SK-N-SH (cell line): ENCODE measurements at regions not wholly inside any gene's neighbourhood (a gene's known extent, or its start where the extent isn't known, plus 50 kb on each side); places are given as distances from the start of the nearest gene placed in this dataset.

Experiments used
- CTCF ChIA-PET: fragments of 300-600, 350-600 bp; formaldehyde crosslinking; extraction: SDS; loops from one replicate; lab custom pipeline; 2021; lab: Yijun Ruan, JAX
- POLR2A ChIA-PET: fragments of 350-600 bp; sonication (Branson Sonifier 250); formaldehyde crosslinking; extraction: SDS; loops from one replicate; lab custom pipeline; 2020; ENCODE audit warnings: antibody characterized with exemption, inconsistent platforms; lab: Yijun Ruan, JAX
- DNase-seq: peaks from one replicate; pipeline ENCODE4 v3.0.0; 2012
- H2AFZ ChIP-seq: fragments of 200-600 bp; sonication (generic); 2 replicates; pipeline ENCODE4 v1.8.1; 2016; ENCODE audit warnings: antibody characterized with exemption, mild to moderate bottlenecking, low read depth
- H3F3A ChIP-seq: fragments of 200-600 bp; sonication (generic); replicated peaks from 2 replicates; pipeline ENCODE3; 2016; ENCODE audit warnings: antibody characterized with exemption, mild to moderate bottlenecking; ENCODE audit not compliant: insufficient read depth
- H3K27ac ChIP-seq, 2 experiments: fragments of 200-500 bp in 1 of 2; fragments of 200-600 bp in 1 of 2; sonication (Bioruptor generic) in 1 of 2; sonication (generic), shearing (Covaris generic) in 1 of 2; 2 replicates each; pipeline versions ENCODE4 v1.5.1 to v1.6.1; 2014 to 2016; ENCODE audit warnings: low read depth in 2 of 2, inconsistent platforms in 1 of 2, low read length in 1 of 2, mild to moderate bottlenecking in 1 of 2, mixed read lengths in 1 of 2
- H3K27me3 ChIP-seq: fragments of 200-600 bp; sonication (generic), shearing (Covaris generic); 2 replicates; pipeline ENCODE4 v1.6.1; 2016; ENCODE audit warnings: mixed run types; ENCODE audit not compliant: insufficient read depth
- H3K36me3 ChIP-seq, 2 experiments: fragments of 200-500 bp in 1 of 2; fragments of 200-600 bp in 1 of 2; sonication (Bioruptor generic) in 1 of 2; sonication (generic) in 1 of 2; replicated peaks in 1 of 2; 2 replicates each; pipeline versions ENCODE3 to v1.5.1; 2014 to 2016; ENCODE audit warnings: low read length in 1 of 2, mild to moderate bottlenecking in 1 of 2; ENCODE audit not compliant: insufficient read depth in 2 of 2, control insufficient read depth in 1 of 2
- H3K4me1 ChIP-seq, 2 experiments: fragments of 200-500 bp in 1 of 2; fragments of 200-600 bp in 1 of 2; sonication (Bioruptor generic) in 1 of 2; sonication (generic), shearing (Covaris generic) in 1 of 2; 2 replicates each; pipeline versions ENCODE4 v1.5.1 to v1.6.1; 2014 to 2016; ENCODE audit warnings: low read depth in 1 of 2, low read length in 1 of 2, mixed run types in 1 of 2; ENCODE audit not compliant: insufficient read depth in 2 of 2, control insufficient read depth in 1 of 2
- H3K4me2 ChIP-seq: fragments of 200-600 bp; sonication (generic), shearing (Covaris generic); 2 replicates; pipeline ENCODE4 v1.6.1; 2017; ENCODE audit warnings: mixed run types
- H3K4me3 ChIP-seq, 2 experiments: fragments of 200-500 bp in 1 of 2; fragments of 200-600 bp in 1 of 2; sonication (Bioruptor generic) in 1 of 2; sonication (generic), shearing (Covaris generic) in 1 of 2; 2 replicates each; pipeline versions ENCODE4 v1.5.1 to v1.8.1; 2014 to 2016; ENCODE audit warnings: low read depth in 2 of 2, inconsistent platforms in 1 of 2, low read length in 1 of 2, mild to moderate bottlenecking in 1 of 2, mixed read lengths in 1 of 2, moderate library complexity in 1 of 2
- H3K79me2 ChIP-seq: fragments of 200-600 bp; sonication (generic); 2 replicates; pipeline ENCODE4 v1.8.1; 2017; ENCODE audit warnings: mild to moderate bottlenecking; ENCODE audit not compliant: insufficient read depth
- H3K9ac ChIP-seq: fragments of 200-600 bp; sonication (generic); 2 replicates; pipeline ENCODE4 v1.6.1; 2017; ENCODE audit warnings: mixed run types
- H3K9me2 ChIP-seq: fragments of 200-600 bp; sonication (generic); 2 replicates; pipeline ENCODE4 v1.6.1; 2017; ENCODE audit warnings: mixed run types
- H3K9me3 ChIP-seq: fragments of 200-600 bp; sonication (generic); 2 replicates; pipeline ENCODE4 v1.6.1; 2017; ENCODE audit warnings: mixed run types, mild to moderate bottlenecking, moderate library complexity
- H4K20me1 ChIP-seq: fragments of 200-600 bp; sonication (generic); 2 replicates; pipeline ENCODE4 v1.6.1; 2017; ENCODE audit warnings: mild to moderate bottlenecking, mixed run types; ENCODE audit not compliant: insufficient read depth
- CHD2 ChIP-seq: fragments of 150-350 bp; IDR thresholded peaks from 2 replicates; pipeline ENCODE4 v1.6.1; 2018; ENCODE audit warnings: low read length; ENCODE audit not compliant: partially characterized antibody
- ELF1 ChIP-seq: IDR thresholded peaks from 2 replicates; pipeline ENCODE4 v1.4.0; 2012
- EP300 ChIP-seq, 2 experiments: IDR thresholded peaks; 2 replicates each; pipeline versions ENCODE4 v1.4.0 to v1.6.1; 2012; ENCODE audit warnings: borderline replicate concordance in 1 of 2, low read depth in 1 of 2, low read length in 1 of 2
- EZH2phosphoT487 ChIP-seq: fragments of 200-600 bp; sonication (generic); IDR thresholded peaks from 2 replicates; pipeline ENCODE4 v1.6.1; 2017; ENCODE audit warnings: low read depth, mixed run types, mild to moderate bottlenecking, antibody characterized with exemption, moderate library complexity, borderline replicate concordance
- FOSL2 ChIP-seq: IDR thresholded peaks from 2 replicates; pipeline ENCODE4 v1.4.0; 2012; ENCODE audit warnings: low read depth, mild to moderate bottlenecking, moderate library complexity, borderline replicate concordance
- FOXJ3 ChIP-seq: sonication (generic); formaldehyde crosslinking; IDR thresholded peaks from 2 replicates; pipeline ENCODE4 v1.5.1; 2020; ENCODE audit warnings: mild to moderate bottlenecking, missing genetic modification reagents
- FOXM1 ChIP-seq: IDR thresholded peaks from 2 replicates; pipeline ENCODE4 v1.4.0; 2012; ENCODE audit warnings: low read depth, mild to moderate bottlenecking
- GABPA ChIP-seq: IDR thresholded peaks from 2 replicates; pipeline ENCODE4 v1.4.0; 2012; ENCODE audit warnings: low read depth, mild to moderate bottlenecking
- JUND ChIP-seq: IDR thresholded peaks from 2 replicates; pipeline ENCODE4 v1.4.0; 2012
- MAX ChIP-seq: IDR thresholded peaks from 2 replicates; pipeline ENCODE4 v1.4.0; 2012; ENCODE audit warnings: low read depth
- MEF2A ChIP-seq: IDR thresholded peaks from 2 replicates; pipeline ENCODE4 v1.4.0; 2012; ENCODE audit warnings: low read depth, borderline replicate concordance
- MXI1 ChIP-seq: IDR thresholded peaks from 2 replicates; pipeline ENCODE4 v1.6.1; 2012; ENCODE audit warnings: mild to moderate bottlenecking, low read depth, low read length, improper control_type of control experiment
- POLR2AphosphoS5 ChIP-seq: IDR thresholded peaks from 2 replicates; pipeline ENCODE4 v1.6.1; 2012; ENCODE audit warnings: low read depth, low read length
- RAD21 ChIP-seq: IDR thresholded peaks from 2 replicates; pipeline ENCODE4 v1.6.1; 2012; ENCODE audit warnings: mild to moderate bottlenecking, low read length
- RCOR1 ChIP-seq: fragments of 150-350 bp; IDR thresholded peaks from 2 replicates; pipeline ENCODE4 v1.6.1; 2017; ENCODE audit warnings: antibody characterized with exemption, low read length
- REST ChIP-seq: IDR thresholded peaks from 2 replicates; pipeline ENCODE4 v1.6.1; 2012; ENCODE audit warnings: mild to moderate bottlenecking, low read depth, low read length, moderate library complexity
- TEAD4 ChIP-seq: IDR thresholded peaks from 2 replicates; pipeline ENCODE4 v1.4.0; 2012; ENCODE audit warnings: mild to moderate bottlenecking, borderline replicate concordance; ENCODE audit not compliant: insufficient read depth
- YY1 ChIP-seq: IDR thresholded peaks from 2 replicates; pipeline ENCODE4 v1.4.0; 2012; ENCODE audit warnings: low read depth, mild to moderate bottlenecking
- WGBS: methylation state at CpG from one replicate; pipeline ENCODE4 v1.1.6; 2017; ENCODE audit warnings: low lambda C conversion rate; 5-methylcytosine and 5-hydroxymethylcytosine counted together
- TF ChIP-seq, protein P1 (sequence below): IDR thresholded peaks from 2 replicates; pipeline ENCODE4 v1.4.0; 2012; ENCODE audit warnings: low read depth, borderline replicate concordance
- TF ChIP-seq, protein P2 (sequence below): fragments of 150-350 bp; IDR thresholded peaks from 2 replicates; pipeline ENCODE4 v1.6.1; 2016; ENCODE audit warnings: mild to moderate bottlenecking, low read depth, low read length
- TF ChIP-seq, protein P3 (sequence below): fragments of 200-600 bp; sonication (generic); IDR thresholded peaks from 2 replicates; pipeline ENCODE4 v1.6.1; 2017; ENCODE audit warnings: antibody characterized with exemption, mild to moderate bottlenecking, moderate library complexity

DNA sequence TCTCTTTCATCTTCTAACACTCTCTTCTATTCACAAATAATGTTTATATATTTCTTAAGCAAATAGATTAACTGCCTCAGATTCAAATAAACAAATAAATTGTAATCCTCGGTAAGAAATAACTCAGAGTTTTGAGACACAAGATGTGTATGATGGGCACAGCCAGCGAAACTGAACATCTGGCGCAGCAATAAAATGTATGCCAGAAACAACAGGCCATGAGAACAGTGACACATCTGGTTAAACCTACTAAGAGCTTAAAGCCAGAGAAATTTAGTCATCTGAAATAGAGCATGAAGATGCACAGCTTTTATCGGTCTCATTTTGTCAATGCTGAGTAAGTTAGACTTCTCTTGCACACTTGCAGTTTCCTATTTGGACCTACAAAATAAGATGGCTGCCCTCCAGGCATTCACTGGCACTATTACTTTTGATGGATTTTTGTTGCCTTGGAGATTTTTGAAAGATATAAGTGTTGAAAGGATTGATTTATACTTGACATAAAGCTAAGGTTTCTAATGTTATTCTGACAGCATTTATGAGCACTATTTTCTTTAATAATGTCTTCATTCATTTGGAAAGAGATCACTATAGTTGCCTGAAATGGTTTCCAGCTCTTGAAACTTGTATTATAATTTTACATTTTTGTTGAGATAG, 1444.0 kb downstream of the PCDH18 start (continued):
- TF ChIP-seq, protein P1, sequence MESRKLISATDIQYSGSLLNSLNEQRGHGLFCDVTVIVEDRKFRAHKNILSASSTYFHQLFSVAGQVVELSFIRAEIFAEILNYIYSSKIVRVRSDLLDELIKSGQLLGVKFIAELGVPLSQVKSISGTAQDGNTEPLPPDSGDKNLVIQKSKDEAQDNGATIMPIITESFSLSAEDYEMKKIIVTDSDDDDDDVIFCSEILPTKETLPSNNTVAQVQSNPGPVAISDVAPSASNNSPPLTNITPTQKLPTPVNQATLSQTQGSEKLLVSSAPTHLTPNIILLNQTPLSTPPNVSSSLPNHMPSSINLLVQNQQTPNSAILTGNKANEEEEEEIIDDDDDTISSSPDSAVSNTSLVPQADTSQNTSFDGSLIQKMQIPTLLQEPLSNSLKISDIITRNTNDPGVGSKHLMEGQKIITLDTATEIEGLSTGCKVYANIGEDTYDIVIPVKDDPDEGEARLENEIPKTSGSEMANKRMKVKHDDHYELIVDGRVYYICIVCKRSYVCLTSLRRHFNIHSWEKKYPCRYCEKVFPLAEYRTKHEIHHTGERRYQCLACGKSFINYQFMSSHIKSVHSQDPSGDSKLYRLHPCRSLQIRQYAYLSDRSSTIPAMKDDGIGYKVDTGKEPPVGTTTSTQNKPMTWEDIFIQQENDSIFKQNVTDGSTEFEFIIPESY, result no peak
- no peak for TF ChIP-seq EZH2phosphoT487
- no peak for TF ChIP-seq EP300 (IDR thresholded peaks at IDR 0.05; ENCODE audit: borderline replicate concordance in 1 of 2, low read depth in 1 of 2, low read length in 1 of 2)

DNA sequence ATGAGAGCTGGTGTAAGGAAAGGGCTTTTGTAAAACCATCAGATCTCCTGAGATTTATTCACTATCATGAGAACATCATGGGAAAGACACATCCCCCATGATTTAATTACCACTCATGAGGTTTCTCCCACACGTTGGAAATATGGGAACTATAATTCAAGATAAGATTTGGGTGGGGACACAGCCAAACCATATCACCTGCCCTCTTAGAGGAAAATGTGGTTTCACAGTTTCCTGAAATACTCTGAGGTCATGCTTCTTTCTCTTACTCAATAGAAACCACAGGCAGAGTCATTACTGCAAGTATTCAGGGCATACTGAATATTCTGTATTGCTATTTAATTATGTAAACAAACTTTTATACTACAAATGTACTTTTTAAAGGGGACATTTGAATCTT, 1453.3 kb downstream of the PCDH18 start:
- Histone ChIP-seq H3K9ac (no peak overlapping the region), H4K20me1 (no peaks in the 10 kb centered on the region), H3K9me2 (no peaks in the 10 kb centered on the region), H2AFZ (no peak overlapping the region), H3F3A (no peaks in the 10 kb centered on the region), H3K9me3 (no peaks in the 10 kb centered on the region), H3K4me1 (no peaks in the 10 kb centered on the region), H3K4me2 (no peak overlapping the region), H3K36me3 (no peaks in the 10 kb centered on the region), H3K27ac (no peak overlapping the region), H3K4me3 (no peak overlapping the region), H3K79me2 (no peaks in the 10 kb centered on the region), H3K27me3 (no peaks in the 10 kb centered on the region)
- DNase-seq, result no peak
- TF ChIP-seq YY1 (no peak), JUND (no peak), CHD2 (no peak), POLR2AphosphoS5 (no peak), REST (no peak), RCOR1 (no peak), FOXM1 (no peak), EZH2phosphoT487 (no peak), FOSL2 (no peak), RAD21 (no peak), MXI1 (no peak), MAX (no peak), GABPA (no peak), ELF1 (no peak), FOXJ3 (CRISPR knock-in tag) (no peak), MEF2A (no peak), TEAD4 (no peak)
- TF ChIP-seq, protein P2, sequence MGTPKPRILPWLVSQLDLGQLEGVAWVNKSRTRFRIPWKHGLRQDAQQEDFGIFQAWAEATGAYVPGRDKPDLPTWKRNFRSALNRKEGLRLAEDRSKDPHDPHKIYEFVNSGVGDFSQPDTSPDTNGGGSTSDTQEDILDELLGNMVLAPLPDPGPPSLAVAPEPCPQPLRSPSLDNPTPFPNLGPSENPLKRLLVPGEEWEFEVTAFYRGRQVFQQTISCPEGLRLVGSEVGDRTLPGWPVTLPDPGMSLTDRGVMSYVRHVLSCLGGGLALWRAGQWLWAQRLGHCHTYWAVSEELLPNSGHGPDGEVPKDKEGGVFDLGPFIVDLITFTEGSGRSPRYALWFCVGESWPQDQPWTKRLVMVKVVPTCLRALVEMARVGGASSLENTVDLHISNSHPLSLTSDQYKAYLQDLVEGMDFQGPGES, result no peak
- TF ChIP-seq, protein P3, sequence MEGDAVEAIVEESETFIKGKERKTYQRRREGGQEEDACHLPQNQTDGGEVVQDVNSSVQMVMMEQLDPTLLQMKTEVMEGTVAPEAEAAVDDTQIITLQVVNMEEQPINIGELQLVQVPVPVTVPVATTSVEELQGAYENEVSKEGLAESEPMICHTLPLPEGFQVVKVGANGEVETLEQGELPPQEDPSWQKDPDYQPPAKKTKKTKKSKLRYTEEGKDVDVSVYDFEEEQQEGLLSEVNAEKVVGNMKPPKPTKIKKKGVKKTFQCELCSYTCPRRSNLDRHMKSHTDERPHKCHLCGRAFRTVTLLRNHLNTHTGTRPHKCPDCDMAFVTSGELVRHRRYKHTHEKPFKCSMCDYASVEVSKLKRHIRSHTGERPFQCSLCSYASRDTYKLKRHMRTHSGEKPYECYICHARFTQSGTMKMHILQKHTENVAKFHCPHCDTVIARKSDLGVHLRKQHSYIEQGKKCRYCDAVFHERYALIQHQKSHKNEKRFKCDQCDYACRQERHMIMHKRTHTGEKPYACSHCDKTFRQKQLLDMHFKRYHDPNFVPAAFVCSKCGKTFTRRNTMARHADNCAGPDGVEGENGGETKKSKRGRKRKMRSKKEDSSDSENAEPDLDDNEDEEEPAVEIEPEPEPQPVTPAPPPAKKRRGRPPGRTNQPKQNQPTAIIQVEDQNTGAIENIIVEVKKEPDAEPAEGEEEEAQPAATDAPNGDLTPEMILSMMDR, result no peak
- CTCF ChIA-PET, result no interaction called here
- POLR2A ChIA-PET, result no interaction called here
- WGBS, result 17% methylated on average over 1 of the region's 1 CpG
